ENCODE measurements at regions not wholly inside any gene's neighbourhood (a gene's known extent, or its start where the extent isn't known, plus 50 kb on each side); places are given as distances from the start of the nearest gene placed in this dataset.
A peak's percentile ranks its signal among the peaks of the same experiment; 100 is the strongest.

DNA sequence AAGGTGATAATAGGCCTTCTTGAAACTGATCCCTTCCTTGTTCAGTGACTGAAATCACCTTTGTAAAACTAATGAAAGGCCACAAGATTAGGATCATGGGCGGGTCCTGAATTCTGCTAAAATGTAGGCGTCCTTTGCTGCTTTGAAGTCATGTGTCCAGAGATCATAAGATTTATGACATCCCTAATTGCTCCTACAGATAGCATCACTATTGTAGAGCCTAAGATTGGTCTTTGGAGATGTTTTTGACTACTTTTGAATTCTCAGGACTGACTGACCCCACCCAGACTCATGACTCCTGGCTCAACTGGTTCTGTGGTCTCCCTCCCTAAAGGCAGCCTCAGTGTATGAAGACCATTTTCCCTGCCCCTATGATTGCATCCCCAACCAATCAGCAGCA lies 322.6 kb upstream of the SEMA3D start:
- no peaks in the 10 kb centered on the region for H3K27me3 ChIP-seq (ENCODE audit: control insufficient read depth, insufficient read depth, low read length)
- H2AFZ ChIP-seq (ENCODE audit: low read length), result no peak overlapping the region
- no peak overlapping the region for H3K27ac ChIP-seq (ENCODE audit: insufficient read depth, low read length)
- no peaks in the 10 kb centered on the region for H3K9me3 ChIP-seq (ENCODE audit: control insufficient read depth, insufficient read depth, low read depth, low read length)
- H3K4me1 ChIP-seq (ENCODE audit: control insufficient read depth, extremely low read depth, insufficient read depth, low read length), result no peaks in the 10 kb centered on the region
- H3K9ac ChIP-seq (ENCODE audit: insufficient read depth, low read length), result no peak overlapping the region
- H3K4me3 ChIP-seq (replicated peaks in 1 of 4; ENCODE audit: control extremely low read depth in 1 of 4, insufficient read depth in 1 of 4, low read depth in 3 of 4, low read length in 4 of 4), result no peak overlapping the region
- no peaks in the 10 kb centered on the region for H3K79me2 ChIP-seq (ENCODE audit: control insufficient read depth, insufficient read depth, low read length)
- H4K20me1 ChIP-seq (ENCODE audit: control insufficient read depth, extremely low read depth, insufficient read depth, low read length), result no peaks in the 10 kb centered on the region
- no peak overlapping the region for H3K4me2 ChIP-seq (ENCODE audit: extremely low read depth, insufficient read depth, low read length)
- no peak for DNase-seq (ENCODE audit: low read depth in 2 of 2)
- no peaks in the 10 kb centered on the region for H3K36me3 ChIP-seq (ENCODE audit: control insufficient read depth, insufficient read depth, low read length)
- no peak for TF ChIP-seq EZH2 (IDR thresholded peaks at IDR 0.05; ENCODE audit: low read length, missing control alignments)
- TF ChIP-seq, protein P1, sequence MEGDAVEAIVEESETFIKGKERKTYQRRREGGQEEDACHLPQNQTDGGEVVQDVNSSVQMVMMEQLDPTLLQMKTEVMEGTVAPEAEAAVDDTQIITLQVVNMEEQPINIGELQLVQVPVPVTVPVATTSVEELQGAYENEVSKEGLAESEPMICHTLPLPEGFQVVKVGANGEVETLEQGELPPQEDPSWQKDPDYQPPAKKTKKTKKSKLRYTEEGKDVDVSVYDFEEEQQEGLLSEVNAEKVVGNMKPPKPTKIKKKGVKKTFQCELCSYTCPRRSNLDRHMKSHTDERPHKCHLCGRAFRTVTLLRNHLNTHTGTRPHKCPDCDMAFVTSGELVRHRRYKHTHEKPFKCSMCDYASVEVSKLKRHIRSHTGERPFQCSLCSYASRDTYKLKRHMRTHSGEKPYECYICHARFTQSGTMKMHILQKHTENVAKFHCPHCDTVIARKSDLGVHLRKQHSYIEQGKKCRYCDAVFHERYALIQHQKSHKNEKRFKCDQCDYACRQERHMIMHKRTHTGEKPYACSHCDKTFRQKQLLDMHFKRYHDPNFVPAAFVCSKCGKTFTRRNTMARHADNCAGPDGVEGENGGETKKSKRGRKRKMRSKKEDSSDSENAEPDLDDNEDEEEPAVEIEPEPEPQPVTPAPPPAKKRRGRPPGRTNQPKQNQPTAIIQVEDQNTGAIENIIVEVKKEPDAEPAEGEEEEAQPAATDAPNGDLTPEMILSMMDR (conservative IDR thresholded peaks at IDR 0.05 in 1 of 2, IDR thresholded peaks at IDR 0.05 in 1 of 2; ENCODE audit: low read depth in 1 of 2, low read length in 2 of 2), result no peak

DNA sequence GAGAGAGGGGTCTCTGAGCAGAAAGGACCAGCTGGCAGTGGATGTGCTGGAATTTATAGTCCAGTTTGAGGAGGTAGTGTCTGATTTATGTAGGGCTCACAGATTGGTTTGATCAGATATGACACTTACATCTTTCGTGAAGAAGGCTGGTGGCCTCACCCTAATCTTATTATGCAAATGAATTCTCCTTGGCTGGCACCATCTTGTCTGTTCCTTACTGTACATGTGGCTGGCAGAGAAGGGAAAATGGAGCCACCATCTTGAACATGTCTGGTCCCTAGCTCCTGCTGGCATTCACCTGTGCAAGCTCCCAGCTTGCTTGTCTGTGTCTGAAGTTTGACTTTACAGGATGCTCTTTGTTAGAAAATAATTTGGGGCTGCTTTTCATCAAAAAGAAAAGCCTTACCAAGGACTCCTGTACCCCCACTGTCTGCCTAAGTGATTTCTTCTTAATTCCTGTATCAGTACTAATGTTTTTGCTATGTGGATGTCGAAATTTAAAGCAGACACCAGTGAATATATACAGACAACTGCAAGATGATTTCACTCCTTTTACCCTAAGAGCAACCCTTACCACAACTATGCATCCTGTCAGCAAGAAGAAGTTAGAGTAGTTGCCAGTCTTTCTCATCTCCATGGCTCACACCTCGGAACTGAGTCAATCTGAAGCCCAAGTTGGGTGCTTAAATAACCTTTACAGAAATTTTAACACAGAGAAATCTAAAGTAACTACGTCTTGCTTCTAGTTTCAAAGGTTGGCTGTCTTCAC lies 322.0 kb upstream of the SEMA3D start:
- H3K9ac ChIP-seq (ENCODE audit: insufficient read depth, low read length), result no peak overlapping the region
- no peak overlapping the region for H3K4me2 ChIP-seq (ENCODE audit: extremely low read depth, insufficient read depth, low read length)
- no peak for TF ChIP-seq EZH2 (IDR thresholded peaks at IDR 0.05; ENCODE audit: low read length, missing control alignments)
- TF ChIP-seq, protein P1 (conservative IDR thresholded peaks at IDR 0.05 in 1 of 2, IDR thresholded peaks at IDR 0.05 in 1 of 2; ENCODE audit: low read depth in 1 of 2, low read length in 2 of 2), result no peak
- H3K27ac ChIP-seq (ENCODE audit: insufficient read depth, low read length), result no peak overlapping the region
- no peaks in the 10 kb centered on the region for H4K20me1 ChIP-seq (ENCODE audit: control insufficient read depth, extremely low read depth, insufficient read depth, low read length)
- DNase-seq (ENCODE audit: low read depth in 2 of 2), result peak; percentile 87 to 96
- H3K9me3 ChIP-seq (ENCODE audit: control insufficient read depth, insufficient read depth, low read depth, low read length), result no peaks in the 10 kb centered on the region
- no peaks in the 10 kb centered on the region for H3K36me3 ChIP-seq (ENCODE audit: control insufficient read depth, insufficient read depth, low read length)
- H2AFZ ChIP-seq (ENCODE audit: low read length), result no peak overlapping the region
- no peak overlapping the region for H3K4me3 ChIP-seq (replicated peaks in 1 of 4; ENCODE audit: control extremely low read depth in 1 of 4, insufficient read depth in 1 of 4, low read depth in 3 of 4, low read length in 4 of 4)
- no peaks in the 10 kb centered on the region for H3K27me3 ChIP-seq (ENCODE audit: control insufficient read depth, insufficient read depth, low read length)
- H3K4me1 ChIP-seq (ENCODE audit: control insufficient read depth, extremely low read depth, insufficient read depth, low read length), result no peaks in the 10 kb centered on the region
- H3K79me2 ChIP-seq (ENCODE audit: control insufficient read depth, insufficient read depth, low read length), result no peaks in the 10 kb centered on the region

DNA sequence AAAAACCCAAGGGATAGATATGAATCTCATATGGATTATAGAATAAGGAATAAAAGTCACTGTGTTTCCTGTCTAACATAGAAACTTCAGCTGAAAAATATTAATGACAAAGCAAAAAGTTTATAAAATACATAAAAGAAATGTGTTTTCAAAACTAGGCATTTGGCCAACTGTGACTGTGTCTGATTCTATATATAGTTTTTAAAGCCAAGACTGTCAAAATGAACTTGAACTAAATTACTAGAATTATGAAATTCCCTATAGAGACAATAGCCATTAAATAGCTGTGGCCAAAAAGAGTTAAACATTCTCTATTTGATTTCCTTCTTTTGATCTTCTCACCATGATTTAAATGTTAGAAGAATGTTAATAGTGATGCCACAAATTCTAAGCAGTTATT lies 311.2 kb upstream of the SEMA3D start:
- no peak for TF ChIP-seq EZH2 (IDR thresholded peaks at IDR 0.05; ENCODE audit: low read length, missing control alignments)
- TF ChIP-seq, protein P1 (conservative IDR thresholded peaks at IDR 0.05 in 1 of 2, IDR thresholded peaks at IDR 0.05 in 1 of 2; ENCODE audit: low read depth in 1 of 2, low read length in 2 of 2), result no peak
- peak in 1 of 2 donors; percentile 63 for DNase-seq (ENCODE audit: low read depth in 2 of 2)
- Histone ChIP-seq H3K27me3 (ENCODE audit: control insufficient read depth, insufficient read depth, low read length) (no peaks in the 10 kb centered on the region), H3K9me3 (ENCODE audit: control insufficient read depth, insufficient read depth, low read depth, low read length) (no peaks in the 10 kb centered on the region), H3K27ac (ENCODE audit: insufficient read depth, low read length) (no peak overlapping the region), H2AFZ (ENCODE audit: low read length) (no peak overlapping the region), H3K4me1 (ENCODE audit: control insufficient read depth, extremely low read depth, insufficient read depth, low read length) (no peaks in the 10 kb centered on the region), H3K4me3 (replicated peaks in 1 of 4; ENCODE audit: control extremely low read depth in 1 of 4, insufficient read depth in 1 of 4, low read depth in 3 of 4, low read length in 4 of 4) (no peak overlapping the region), H3K79me2 (ENCODE audit: control insufficient read depth, insufficient read depth, low read length) (no peaks in the 10 kb centered on the region), H3K4me2 (ENCODE audit: extremely low read depth, insufficient read depth, low read length) (no peak overlapping the region), H3K36me3 (ENCODE audit: control insufficient read depth, insufficient read depth, low read length) (no peaks in the 10 kb centered on the region), H4K20me1 (ENCODE audit: control insufficient read depth, extremely low read depth, insufficient read depth, low read length) (no peaks in the 10 kb centered on the region), H3K9ac (ENCODE audit: insufficient read depth, low read length) (no peak overlapping the region)
